GM12878 (cell line): ENCODE measurements at regions not wholly inside any gene's neighbourhood (a gene's known extent, or its start where the extent isn't known, plus 50 kb on each side); places are given as distances from the start of the nearest gene placed in this dataset.

ENCODE experiments used
- ATAC-seq: fragments of 200-7000 bp; cut with Tn5 transposase; 3 replicates; pipeline ENCODE4 v1.9.1; 2020; ENCODE audit warnings: mild to moderate bottlenecking, moderate library complexity
- BruUV-seq: library from RNA; stranded (reverse); fragments of 400-500 nt; replicated peaks from 2 replicates; lab custom pipeline; 2021; lab: Mats Ljungman, UMichigan
- CTCF ChIA-PET: fragments of 300-600 bp; sonication (Branson Sonifier 250); formaldehyde crosslinking; extraction: SDS; loops from one replicate; lab custom pipeline; 2021; ENCODE audit warnings: inconsistent platforms; lab: Yijun Ruan, JAX
- POLR2A ChIA-PET: fragments of 350-600 bp; formaldehyde crosslinking; extraction: SDS; loops from one replicate; lab custom pipeline; 2021; ENCODE audit warnings: inconsistent platforms; lab: Charles Lee
- RAD21 ChIA-PET: fragments of 300-600 bp; sonication (Branson Sonifier 250); formaldehyde crosslinking; loops from one replicate; lab custom pipeline; 2023; ENCODE audit warnings: antibody characterized with exemption; ENCODE audit not compliant: unreplicated experiment; lab: Charles Lee
- SMC1A ChIA-PET: fragments of 300-600 bp; sonication (Branson Sonifier 250); formaldehyde crosslinking; loops from one replicate; lab custom pipeline; 2023; ENCODE audit not compliant: unreplicated experiment, uncharacterized antibody; lab: Charles Lee
- DNase-seq: peaks from one replicate; pipeline ENCODE4 v3.0.0-alpha.2; 2011; ENCODE audit warnings: low read depth, low spot score
- FAIRE-seq: peaks from 3 replicates; lab custom pipeline; 2011; peaks lifted over from hg19 to GRCh38; lab: Jason Lieb, UNC
- H2AFZ ChIP-seq: 2 replicates; pipeline ENCODE4 v1.6.0; 2011; ENCODE audit warnings: low read depth, low read length, control low read depth; ENCODE audit not compliant: control insufficient read depth
- H3K27ac ChIP-seq: 2 replicates; pipeline ENCODE4 v1.5.1; 2011; ENCODE audit warnings: control low read depth; ENCODE audit not compliant: control insufficient read depth, insufficient read depth
- H3K27me3 ChIP-seq, 2 experiments: replicated peaks in 1 of 2; 2 replicates each; pipeline versions ENCODE4 v1.6.0 to v1.6.1; 2011; ENCODE audit warnings: low read length in 1 of 2; ENCODE audit not compliant: control insufficient read depth in 2 of 2, insufficient read depth in 2 of 2
- H3K36me3 ChIP-seq, 2 experiments: 2 replicates each; pipeline ENCODE4 v1.5.1; 2011; ENCODE audit warnings: low read length in 1 of 2; ENCODE audit not compliant: control insufficient read depth in 2 of 2, insufficient read depth in 2 of 2
- H3K4me1 ChIP-seq: 2 replicates; pipeline ENCODE4 v1.6.1; 2011; ENCODE audit warnings: mild to moderate bottlenecking, low read length, moderate library complexity, mixed read lengths; ENCODE audit not compliant: control insufficient read depth, insufficient read depth
- H3K4me2 ChIP-seq: 2 replicates; pipeline ENCODE4 v1.6.0; 2011; ENCODE audit warnings: control low read depth; ENCODE audit not compliant: control insufficient read depth, insufficient read depth
- H3K4me3 ChIP-seq: fragments of 200-600 bp; sonication (generic); 2 replicates; pipeline ENCODE4 v1.5.1; 2016
- H3K79me2 ChIP-seq: 2 replicates; pipeline ENCODE4 v1.6.0; 2011; ENCODE audit warnings: low read length; ENCODE audit not compliant: control insufficient read depth, insufficient read depth
- H3K9ac ChIP-seq: 2 replicates; pipeline ENCODE4 v1.8.0; 2011; ENCODE audit warnings: low read length, control low read depth, mixed read lengths; ENCODE audit not compliant: control insufficient read depth, insufficient read depth
- H3K9me3 ChIP-seq: replicated peaks from 3 replicates; pipeline ENCODE4 v1.5.1; 2011; ENCODE audit warnings: mild to moderate bottlenecking, low read length; ENCODE audit not compliant: control insufficient read depth, insufficient read depth
- H4K20me1 ChIP-seq: 2 replicates; pipeline ENCODE4 v1.6.0; 2011; ENCODE audit not compliant: control insufficient read depth, insufficient read depth
- CBX3 ChIP-seq: fragments of 200-600 bp; sonication (generic); IDR thresholded peaks from 2 replicates; pipeline ENCODE4 v1.6.1; 2016; ENCODE audit warnings: low read depth, borderline replicate concordance
- CEBPB ChIP-seq, 2 experiments: fragments of 150-350 bp in 1 of 2; IDR thresholded peaks; 2 replicates each; pipeline ENCODE4 v1.6.1; 2012 to 2014; ENCODE audit warnings: low read depth in 2 of 2, low read length in 2 of 2, borderline replicate concordance in 1 of 2, inconsistent platforms in 1 of 2
- E2F4 ChIP-seq: IDR thresholded peaks from 2 replicates; pipeline ENCODE4 v1.6.1; 2012; ENCODE audit warnings: low read depth, low read length, improper control_type of control experiment
- IKZF1 ChIP-seq: fragments of 450-650 bp; conservative IDR thresholded peaks from 2 replicates; pipeline ENCODE4 v1.6.1; 2017; ENCODE audit warnings: antibody characterized with exemption, mild to moderate bottlenecking
- IRF5 ChIP-seq: fragments of 450-650 bp; IDR thresholded peaks from 2 replicates; pipeline ENCODE4 v1.6.1; 2017; ENCODE audit warnings: borderline replicate concordance
- MEF2A ChIP-seq: IDR thresholded peaks from 2 replicates; pipeline ENCODE4 v1.6.1; 2011; ENCODE audit warnings: low read depth, mild to moderate bottlenecking, low read length, moderate library complexity; ENCODE audit not compliant: insufficient read depth
- MYC ChIP-seq: IDR thresholded peaks from 2 replicates; pipeline ENCODE4 v1.6.1; 2011; ENCODE audit warnings: mild to moderate bottlenecking, low read length, moderate library complexity, inconsistent platforms; ENCODE audit not compliant: insufficient read depth, insufficient replicate concordance, insufficient read length, severe bottlenecking
- NBN ChIP-seq: fragments of 450-650 bp; IDR thresholded peaks from 2 replicates; pipeline ENCODE4 v1.6.1; 2016
- RUNX3 ChIP-seq: IDR thresholded peaks from 2 replicates; pipeline ENCODE4 v1.6.1; 2012; ENCODE audit warnings: low read length, inconsistent platforms
- STAT1 ChIP-seq: fragments of 450-650 bp; conservative IDR thresholded peaks from 2 replicates; pipeline ENCODE4 v1.6.1; 2014; ENCODE audit warnings: antibody characterized with exemption, mild to moderate bottlenecking
- STAT3 ChIP-seq: IDR thresholded peaks from 2 replicates; pipeline ENCODE4 v1.6.1; 2011; ENCODE audit warnings: low read depth, low read length, improper control_type of control experiment
- SUZ12 ChIP-seq: fragments of 200-600 bp; sonication (generic); IDR thresholded peaks from one replicate; pipeline ENCODE4 v1.6.1; 2018; ENCODE audit warnings: antibody characterized with exemption, mild to moderate bottlenecking; ENCODE audit not compliant: unreplicated experiment
- TARDBP ChIP-seq: IDR thresholded peaks from 2 replicates; pipeline ENCODE4 v1.6.1; 2016; ENCODE audit warnings: borderline replicate concordance
- ZNF217 ChIP-seq: fragments of 450-650 bp; IDR thresholded peaks from 2 replicates; pipeline ENCODE4 v1.6.1; 2017; ENCODE audit warnings: antibody characterized with exemption, mild to moderate bottlenecking
- WGBS: methylation state at CpG from one replicate; pipeline ENCODE4 v1.1.6; 2016; ENCODE audit warnings: low lambda C conversion rate; ENCODE audit not compliant: insufficient replicate concordance, insufficient coverage; ENCODE audit errors: missing lambda C conversion rate; 5-methylcytosine and 5-hydroxymethylcytosine counted together
- in situ Hi-C: fragments of 300-500 bp; cut with MboI; formaldehyde crosslinking; loops from 9 replicates; pipeline ENCODE4 v1.14.3; 2018; ENCODE audit warnings: mixed read lengths
- intact Hi-C: fragments of 100-400 bp; cut with micrococcal nuclease; formaldehyde crosslinking; loops from one replicate; pipeline ENCODE4 v1.14.2; 2022; ENCODE audit not compliant: unreplicated experiment

- Histone ChIP-seq H3K79me2 (no peaks in the 10 kb centered on the region), H3K4me2 (no peak overlapping the region), H4K20me1 (no peaks in the 10 kb centered on the region), H3K27ac (no peak overlapping the region), H3K27me3 (peaks cover 3 to 6% of the 10 kb centered on the region in 2 experiments), H3K4me3 (no peak overlapping the region), H2AFZ (no peak overlapping the region), H3K9ac (no peak overlapping the region), H3K36me3 (no peaks in the 10 kb centered on the region), H3K4me1 (peaks cover 8% of the 10 kb centered on the region), H3K9me3 (no peaks in the 10 kb centered on the region; the same call in 2 of the 3 replicates)
- DNase-seq (no peak), FAIRE-seq (no peak), ATAC-seq (no peak)
- ChIA-PET SMC1A (no interaction called here), POLR2A (no interaction called here), CTCF (no interaction called here), RAD21 (no interaction called here)
- intact Hi-C loops (no loop called here), in situ Hi-C loops (loop anchor here (5.0 kb wide), 1 partner anchor 48 kb away; no protein-coding TSS in a partner anchor)
- no TSS peak for BruUV-seq
- 41% methylated on average over 4 of the region's 4 CpGs for WGBS
- TF ChIP-seq SUZ12: no peak
- TF ChIP-seq TARDBP: no peak
- TF ChIP-seq E2F4: no peak
- TF ChIP-seq NBN: no peak
- no peak for TF ChIP-seq ZNF217
- TF ChIP-seq RUNX3: no peak
- TF ChIP-seq CBX3: no peak
- no peak for TF ChIP-seq MEF2A
- no peak for TF ChIP-seq IKZF1
- no peak for TF ChIP-seq CEBPB (IDR thresholded peaks at IDR 0.05; ENCODE audit: borderline replicate concordance in 1 of 2, low read depth in 2 of 2, low read length in 2 of 2)
- no peak for TF ChIP-seq STAT1
- TF ChIP-seq MYC: no peak
- TF ChIP-seq STAT3: no peak
- TF ChIP-seq IRF5: no peak
These were observed 131.6 kb upstream of the HSD17B12 start for GRCh38 chr11:43548916-43549315.
